ENCODE measurements at regions not wholly inside any gene's neighbourhood (a gene's known extent, or its start where the extent isn't known, plus 50 kb on each side); places are given as distances from the start of the nearest gene placed in this dataset.
A peak's percentile ranks its signal among the peaks of the same experiment; 100 is the strongest.
"Not testable (repeated sequence)": the region's sequence is repeated elsewhere in the genome, so short reads cannot be mapped to it uniquely, and the experiment has no call there.

DNA sequence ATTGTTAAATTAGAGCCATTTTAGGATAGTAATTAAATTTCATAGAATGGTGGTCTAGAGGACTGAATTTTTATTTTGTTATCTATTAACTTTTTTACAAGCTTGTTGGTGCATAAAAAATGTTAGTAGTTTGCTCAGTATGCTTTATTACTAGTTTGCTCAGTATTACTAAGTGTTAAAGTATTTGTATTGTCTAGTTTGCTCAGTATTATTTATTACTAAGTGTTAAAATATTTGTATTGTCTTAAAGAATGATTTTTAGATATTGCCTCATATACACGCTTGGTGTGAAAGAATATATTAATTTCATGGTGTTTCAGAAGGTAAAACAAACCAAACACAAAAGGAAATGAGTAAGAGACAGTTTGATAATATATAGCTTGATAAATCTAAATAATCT lies 268.4 kb upstream of the MAGEB18 start:
- Histone ChIP-seq H3K9ac (ENCODE audit: insufficient read length, low read depth) (no peak overlapping the region), H3K27me3 (ENCODE audit: insufficient read depth, insufficient read length) (no peaks in the 10 kb centered on the region), H3K4me1 (ENCODE audit: insufficient read depth, insufficient read length) (no peaks in the 10 kb centered on the region), H3K4me3 (ENCODE audit: insufficient read length, low read depth) (no peak overlapping the region), H3K9me3 (ENCODE audit: insufficient read depth, low read length) (no peaks in the 10 kb centered on the region), H3K36me3 (ENCODE audit: insufficient read depth, insufficient read length, low read length) (no peaks in the 10 kb centered on the region)
- TF ChIP-seq SUZ12 (IDR thresholded peaks at IDR 0.05; ENCODE audit: extremely low read depth, insufficient read depth, insufficient read length) (no peak), ZNF274 (IDR thresholded peaks at IDR 0.05; ENCODE audit: low read depth, low read length) (no peak), YY1 (IDR thresholded peaks at IDR 0.05; ENCODE audit: insufficient read depth, insufficient read length) (no peak)
- DNase-seq (ENCODE audit: low read depth, low spot score): no peak

DNA sequence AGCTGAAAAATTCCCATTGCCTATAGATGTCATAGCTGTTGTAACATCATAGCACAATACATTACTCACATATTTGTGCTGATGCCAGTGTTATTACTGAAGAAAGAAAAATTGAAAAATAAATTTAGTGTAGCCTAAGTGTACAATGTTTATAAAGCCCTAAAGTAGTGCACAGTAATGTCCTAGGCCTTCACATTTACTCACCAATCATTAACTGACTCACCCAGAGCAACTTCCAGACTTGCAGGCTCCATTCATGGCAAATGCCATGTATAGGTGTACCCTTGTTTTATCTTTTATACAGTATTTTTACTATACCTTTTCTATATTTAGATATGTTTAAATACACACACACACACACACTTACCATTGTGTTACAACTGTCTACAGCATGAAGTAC lies 265.4 kb upstream of the MAGEB18 start:
- Histone ChIP-seq H3K9ac (ENCODE audit: insufficient read length, low read depth) (no peak overlapping the region), H3K36me3 (ENCODE audit: insufficient read depth, insufficient read length, low read length) (no peaks in the 10 kb centered on the region), H3K9me3 (ENCODE audit: insufficient read depth, low read length) (no peaks in the 10 kb centered on the region), H3K4me3 (ENCODE audit: insufficient read length, low read depth) (no peak overlapping the region), H3K4me1 (ENCODE audit: insufficient read depth, insufficient read length) (no peaks in the 10 kb centered on the region), H3K27me3 (ENCODE audit: insufficient read depth, insufficient read length) (no peaks in the 10 kb centered on the region)
- no peak for TF ChIP-seq YY1 (IDR thresholded peaks at IDR 0.05; ENCODE audit: insufficient read depth, insufficient read length)
- TF ChIP-seq ZNF274 (IDR thresholded peaks at IDR 0.05; ENCODE audit: low read depth, low read length): no peak
- TF ChIP-seq SUZ12 (IDR thresholded peaks at IDR 0.05; ENCODE audit: extremely low read depth, insufficient read depth, insufficient read length): no peak
- no peak for DNase-seq (ENCODE audit: low read depth, low spot score)

DNA sequence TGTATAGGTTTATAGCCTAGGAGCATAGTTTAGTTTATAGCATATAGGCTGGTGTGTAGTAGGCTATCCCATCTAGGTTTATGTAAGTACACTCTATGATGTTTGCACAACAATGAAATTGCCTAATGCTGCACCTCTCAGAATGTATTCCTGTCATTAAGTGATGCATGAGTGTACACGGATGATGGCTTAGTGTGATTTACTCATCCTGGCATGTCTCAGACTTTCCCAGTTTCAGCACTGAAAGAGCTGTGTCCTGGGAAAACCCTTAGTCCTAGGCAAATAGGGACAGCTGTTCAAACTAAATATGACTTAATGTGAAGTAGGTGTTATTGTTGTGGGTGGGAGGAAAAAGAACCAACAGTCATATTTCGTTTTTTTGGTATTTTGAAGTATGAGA lies 264.9 kb upstream of the MAGEB18 start:
- TF ChIP-seq YY1 (IDR thresholded peaks at IDR 0.05; ENCODE audit: insufficient read depth, insufficient read length): no peak
- TF ChIP-seq ZNF274 (IDR thresholded peaks at IDR 0.05; ENCODE audit: low read depth, low read length): no peak
- TF ChIP-seq SUZ12 (IDR thresholded peaks at IDR 0.05; ENCODE audit: extremely low read depth, insufficient read depth, insufficient read length): no peak
- H3K9ac ChIP-seq (ENCODE audit: insufficient read length, low read depth): no peak overlapping the region
- no peaks in the 10 kb centered on the region for H3K27me3 ChIP-seq (ENCODE audit: insufficient read depth, insufficient read length)
- H3K4me3 ChIP-seq (ENCODE audit: insufficient read length, low read depth): no peak overlapping the region
- no peaks in the 10 kb centered on the region for H3K36me3 ChIP-seq (ENCODE audit: insufficient read depth, insufficient read length, low read length)
- H3K9me3 ChIP-seq (ENCODE audit: insufficient read depth, low read length): no peaks in the 10 kb centered on the region
- DNase-seq (ENCODE audit: low read depth, low spot score): no peak
- no peaks in the 10 kb centered on the region for H3K4me1 ChIP-seq (ENCODE audit: insufficient read depth, insufficient read length)

DNA sequence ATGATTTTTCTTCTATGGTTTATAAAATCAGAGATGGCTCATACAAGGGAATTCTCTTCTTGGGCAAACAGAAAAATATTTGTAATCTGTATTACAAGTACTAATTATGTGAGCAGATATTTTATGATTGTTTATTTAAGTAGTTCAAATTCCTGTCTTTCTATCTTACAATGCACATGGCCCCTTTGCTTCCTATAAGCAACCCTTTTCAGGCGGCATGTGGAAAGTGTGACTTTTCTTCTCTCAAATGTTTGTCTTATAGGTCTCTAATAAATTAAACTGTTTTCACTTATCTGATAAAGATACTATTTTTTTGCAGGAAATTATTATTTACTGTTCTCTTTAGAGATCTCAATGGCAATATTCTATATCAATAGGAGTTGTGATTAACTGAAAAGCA lies 259.3 kb upstream of the MAGEB18 start:
- Histone ChIP-seq H3K27me3 (ENCODE audit: insufficient read depth, insufficient read length) (no peaks in the 10 kb centered on the region), H3K36me3 (ENCODE audit: insufficient read depth, insufficient read length, low read length) (no peaks in the 10 kb centered on the region), H3K4me3 (ENCODE audit: insufficient read length, low read depth) (no peak overlapping the region), H3K9ac (ENCODE audit: insufficient read length, low read depth) (no peak overlapping the region), H3K9me3 (ENCODE audit: insufficient read depth, low read length) (no peaks in the 10 kb centered on the region), H3K4me1 (ENCODE audit: insufficient read depth, insufficient read length) (no peaks in the 10 kb centered on the region)
- DNase-seq (ENCODE audit: low read depth, low spot score): no peak
- TF ChIP-seq YY1 (IDR thresholded peaks at IDR 0.05; ENCODE audit: insufficient read depth, insufficient read length): no peak
- TF ChIP-seq SUZ12 (IDR thresholded peaks at IDR 0.05; ENCODE audit: extremely low read depth, insufficient read depth, insufficient read length): no peak
- no peak for TF ChIP-seq ZNF274 (IDR thresholded peaks at IDR 0.05; ENCODE audit: low read depth, low read length)

DNA sequence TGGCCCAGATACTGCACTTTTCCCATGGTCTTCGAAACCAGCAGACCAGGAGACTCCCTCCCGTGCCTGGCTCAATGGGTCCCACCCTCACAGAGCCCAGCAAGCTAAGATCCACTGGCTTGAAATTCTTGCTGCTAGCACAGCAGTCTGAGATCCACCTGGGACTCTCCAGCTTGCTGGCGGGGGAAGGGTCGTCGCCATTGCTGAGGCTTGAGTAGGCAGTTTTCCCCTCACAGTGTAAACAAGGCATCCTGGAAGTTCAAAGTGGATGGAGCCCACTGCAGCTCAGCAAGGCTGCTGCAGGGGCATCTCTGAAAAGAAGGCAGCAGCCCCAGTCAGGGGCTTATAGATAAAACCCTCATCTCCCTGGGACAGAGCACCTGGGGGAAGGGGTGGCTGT lies 255.6 kb upstream of the MAGEB18 start:
- not testable (repeated sequence) for H3K9me3 ChIP-seq (ENCODE audit: insufficient read depth, low read length); H3K4me3 ChIP-seq (ENCODE audit: insufficient read length, low read depth); H3K9ac ChIP-seq (ENCODE audit: insufficient read length, low read depth); H3K27me3 ChIP-seq (ENCODE audit: insufficient read depth, insufficient read length); H3K4me1 ChIP-seq (ENCODE audit: insufficient read depth, insufficient read length); H3K36me3 ChIP-seq (ENCODE audit: insufficient read depth, insufficient read length, low read length)
- DNase-seq (ENCODE audit: low read depth, low spot score): peak; percentile 6

DNA sequence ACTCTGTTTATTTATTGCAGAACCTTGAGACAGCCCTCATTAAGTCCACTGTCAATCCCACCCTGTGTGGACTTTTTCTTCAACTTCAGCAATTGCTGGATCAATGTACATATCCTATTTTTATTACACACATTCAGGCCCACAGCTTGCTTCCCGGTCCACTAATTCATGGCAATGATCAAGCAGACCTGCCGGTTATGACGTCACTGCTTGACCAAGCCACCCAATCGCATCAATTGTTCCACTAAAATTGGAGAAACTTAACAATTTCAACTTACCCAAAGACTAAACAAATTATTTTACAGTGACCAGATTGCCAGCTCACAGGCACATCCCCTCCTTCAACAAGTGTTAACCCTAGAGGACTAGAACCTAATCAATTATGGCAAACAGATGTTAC lies 240.4 kb upstream of the MAGEB18 start:
- TF ChIP-seq SUZ12 (IDR thresholded peaks at IDR 0.05; ENCODE audit: extremely low read depth, insufficient read depth, insufficient read length): no peak
- no peak for TF ChIP-seq ZNF274 (IDR thresholded peaks at IDR 0.05; ENCODE audit: low read depth, low read length)
- no peak for TF ChIP-seq YY1 (IDR thresholded peaks at IDR 0.05; ENCODE audit: insufficient read depth, insufficient read length)
- no peaks in the 10 kb centered on the region for H3K4me1 ChIP-seq (ENCODE audit: insufficient read depth, insufficient read length)
- H3K27me3 ChIP-seq (ENCODE audit: insufficient read depth, insufficient read length): no peaks in the 10 kb centered on the region
- DNase-seq (ENCODE audit: low read depth, low spot score): no peak
- no peaks in the 10 kb centered on the region for H3K36me3 ChIP-seq (ENCODE audit: insufficient read depth, insufficient read length, low read length)
- H3K4me3 ChIP-seq (ENCODE audit: insufficient read length, low read depth): no peak overlapping the region
- H3K9me3 ChIP-seq (ENCODE audit: insufficient read depth, low read length): no peaks in the 10 kb centered on the region; the same call in 1 of the 2 replicates
- H3K9ac ChIP-seq (ENCODE audit: insufficient read length, low read depth): no peak overlapping the region

DNA sequence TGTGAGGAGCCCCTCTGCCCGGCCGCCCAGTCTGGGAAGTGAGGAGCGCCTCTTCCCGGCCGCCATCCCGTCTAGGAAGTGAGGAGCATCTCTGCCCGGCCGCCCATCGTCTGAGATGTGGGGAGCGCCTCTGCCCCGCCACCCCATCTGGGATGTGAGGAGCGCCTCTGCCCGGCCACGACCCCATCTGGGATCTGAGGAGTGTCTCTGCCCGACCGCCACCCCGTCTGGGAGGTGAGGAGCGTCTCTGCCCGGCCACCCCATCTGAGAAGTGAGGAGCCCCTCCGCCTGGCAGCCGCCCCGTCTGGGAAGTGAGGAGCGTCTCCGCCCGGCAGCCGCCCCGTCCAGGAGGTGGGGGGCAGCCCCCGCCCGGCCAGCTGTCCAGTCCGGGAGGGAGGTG lies 232.4 kb upstream of the MAGEB18 start:
- not testable (repeated sequence) for DNase-seq (ENCODE audit: low read depth, low spot score); H3K36me3 ChIP-seq (ENCODE audit: insufficient read depth, insufficient read length, low read length); H3K27me3 ChIP-seq (ENCODE audit: insufficient read depth, insufficient read length); H3K4me3 ChIP-seq (ENCODE audit: insufficient read length, low read depth); H3K9ac ChIP-seq (ENCODE audit: insufficient read length, low read depth); H3K9me3 ChIP-seq (ENCODE audit: insufficient read depth, low read length); H3K4me1 ChIP-seq (ENCODE audit: insufficient read depth, insufficient read length)

DNA sequence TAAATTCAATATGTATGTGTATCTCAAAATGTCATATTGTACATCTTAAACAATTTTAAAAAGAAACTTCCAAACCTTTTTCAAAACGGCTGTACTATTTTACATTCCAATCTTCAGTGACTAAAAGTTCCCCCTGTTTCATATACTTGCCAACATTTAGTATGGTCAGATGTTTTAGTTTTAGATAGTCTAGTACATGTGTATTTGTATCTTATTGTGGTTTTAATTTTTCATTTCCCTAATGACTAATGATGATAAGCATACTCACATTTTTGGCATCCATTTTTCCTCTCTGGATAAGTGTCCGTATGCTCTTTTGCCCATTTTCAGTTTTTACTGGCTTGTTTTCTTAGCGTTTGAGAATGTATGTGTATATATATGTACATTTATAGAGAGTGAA lies 212.2 kb upstream of the MAGEB18 start:
- no peak for DNase-seq (ENCODE audit: low read depth, low spot score)
- TF ChIP-seq YY1 (IDR thresholded peaks at IDR 0.05; ENCODE audit: insufficient read depth, insufficient read length) (no peak), ZNF274 (IDR thresholded peaks at IDR 0.05; ENCODE audit: low read depth, low read length) (no peak), SUZ12 (IDR thresholded peaks at IDR 0.05; ENCODE audit: extremely low read depth, insufficient read depth, insufficient read length) (no peak)
- no peak overlapping the region for H3K4me3 ChIP-seq (ENCODE audit: insufficient read length, low read depth)
- H3K36me3 ChIP-seq (ENCODE audit: insufficient read depth, insufficient read length, low read length): no peaks in the 10 kb centered on the region
- H3K9me3 ChIP-seq (ENCODE audit: insufficient read depth, low read length): no peaks in the 10 kb centered on the region
- no peak overlapping the region for H3K9ac ChIP-seq (ENCODE audit: insufficient read length, low read depth)
- no peaks in the 10 kb centered on the region for H3K4me1 ChIP-seq (ENCODE audit: insufficient read depth, insufficient read length)
- no peaks in the 10 kb centered on the region for H3K27me3 ChIP-seq (ENCODE audit: insufficient read depth, insufficient read length)
